ENCODE measurements at regions not wholly inside any gene's neighbourhood (a gene's known extent, or its start where the extent isn't known, plus 50 kb on each side); places are given as distances from the start of the nearest gene placed in this dataset.

GRCh38 chr3:161821591-161821990 is 325.0 kb downstream of the OTOL1 start:
- FAIRE-seq (no peak), DNase-seq (ENCODE audit: extremely low read depth in 1 of 4, low spot score in 3 of 4) (no peak), ATAC-seq (no peak)
- no peak overlapping the region for H3K9ac ChIP-seq (ENCODE audit: insufficient read depth in 1 of 2, low read depth in 2 of 2, low read length in 2 of 2)
- no peaks in the 10 kb centered on the region; the same call in 1 of the 2 replicates for H3K9me3 ChIP-seq (replicated peaks; ENCODE audit: control insufficient read depth, insufficient read depth, low read depth, low read length)
- no TSS peak for BruUV-seq (replicated peaks)
- ChIA-PET POLR2A (no interaction called here), CTCF (ENCODE audit: low intra/inter-chr PET ratio) (no interaction called here)
- H3K27me3 ChIP-seq (ENCODE audit: control insufficient read depth in 2 of 2, insufficient read depth in 2 of 2, low read length in 2 of 2): no peaks in the 10 kb centered on the region
- no peaks in the 10 kb centered on the region for H3K79me2 ChIP-seq (ENCODE audit: control insufficient read depth, insufficient read depth, low read length)
- TF ChIP-seq GTF2F1 (IDR thresholded peaks at IDR 0.05; ENCODE audit: low read depth, low read length) (no peak), L3MBTL2 (IDR thresholded peaks at IDR 0.05) (no peak), GABPB2 (CRISPR knock-in tag; conservative IDR thresholded peaks at IDR 0.05) (no peak), HMG20A (CRISPR knock-in tag; conservative IDR thresholded peaks at IDR 0.05) (no peak), ZNF217 (CRISPR knock-in tag; IDR thresholded peaks at IDR 0.05) (no peak), FOSL1 (tag; conservative IDR thresholded peaks at IDR 0.05) (no peak)
- H3K4me1 ChIP-seq (replicated peaks in 1 of 2; ENCODE audit: control insufficient read depth in 2 of 2, insufficient read depth in 2 of 2, low read length in 2 of 2): no peaks in the 10 kb centered on the region
- H3K36me3 ChIP-seq (ENCODE audit: control insufficient read depth, insufficient read depth, low read length): no peaks in the 10 kb centered on the region
- WGBS (ENCODE audit: insufficient coverage, low coverage, missing lambda C conversion rate): 0% methylated on average over 1 of the region's 1 CpG
- no peak overlapping the region for H3K4me3 ChIP-seq
- H4K20me1 ChIP-seq (replicated peaks; ENCODE audit: control insufficient read depth, insufficient read depth, low read length): no peaks in the 10 kb centered on the region
- in situ Hi-C loops (cut with MboI) (no loop called here), intact Hi-C loops (cut with micrococcal nuclease) (no loop called here)
- no peak overlapping the region for H3K4me2 ChIP-seq (ENCODE audit: insufficient read depth, low read length)
- no peaks in the 10 kb centered on the region for H3K9me1 ChIP-seq (ENCODE audit: control insufficient read depth, insufficient read depth, low read length)
- no peak overlapping the region for H3K27ac ChIP-seq (ENCODE audit: extremely low read depth, low read depth, low read length)
- H2AFZ ChIP-seq (ENCODE audit: low read depth, low read length): no peak overlapping the region

DNA sequence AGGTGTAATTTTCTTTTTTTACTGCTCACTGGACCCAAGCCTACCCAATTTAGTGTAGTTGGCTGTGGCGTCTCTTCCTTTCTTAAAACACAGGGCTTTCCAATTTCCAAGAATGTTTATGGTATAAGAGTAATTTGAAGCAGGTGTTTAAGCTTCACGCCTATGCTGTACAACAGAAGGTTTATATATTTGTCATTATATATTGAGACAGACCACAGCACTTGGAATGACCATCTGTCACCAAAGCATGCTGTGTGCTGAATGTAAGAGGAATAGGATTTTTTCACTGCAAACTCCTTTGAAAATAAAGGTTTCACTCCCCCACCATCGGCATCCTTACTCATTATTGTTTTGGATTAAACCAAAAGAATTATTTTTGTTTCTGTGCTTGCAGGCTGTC is 325.7 kb downstream of the OTOL1 start:
- ATAC-seq (no peak), FAIRE-seq (no peak), DNase-seq (ENCODE audit: extremely low read depth in 1 of 4, low spot score in 3 of 4) (no peak)
- Histone ChIP-seq H3K9ac (ENCODE audit: insufficient read depth in 1 of 2, low read depth in 2 of 2, low read length in 2 of 2) (no peak overlapping the region), H3K4me2 (ENCODE audit: insufficient read depth, low read length) (no peak overlapping the region), H3K79me2 (ENCODE audit: control insufficient read depth, insufficient read depth, low read length) (no peaks in the 10 kb centered on the region), H3K9me1 (ENCODE audit: control insufficient read depth, insufficient read depth, low read length) (no peaks in the 10 kb centered on the region), H2AFZ (ENCODE audit: low read depth, low read length) (no peak overlapping the region), H4K20me1 (replicated peaks; ENCODE audit: control insufficient read depth, insufficient read depth, low read length) (no peaks in the 10 kb centered on the region), H3K27me3 (ENCODE audit: control insufficient read depth in 2 of 2, insufficient read depth in 2 of 2, low read length in 2 of 2) (no peaks in the 10 kb centered on the region), H3K36me3 (ENCODE audit: control insufficient read depth, insufficient read depth, low read length) (no peaks in the 10 kb centered on the region), H3K9me3 (replicated peaks; ENCODE audit: control insufficient read depth, insufficient read depth, low read depth, low read length) (no peaks in the 10 kb centered on the region; the same call in 1 of the 2 replicates), H3K4me1 (replicated peaks in 1 of 2; ENCODE audit: control insufficient read depth in 2 of 2, insufficient read depth in 2 of 2, low read length in 2 of 2) (no peaks in the 10 kb centered on the region), H3K4me3 (no peak overlapping the region), H3K27ac (ENCODE audit: extremely low read depth, low read depth, low read length) (no peak overlapping the region)
- no TSS peak for BruUV-seq (replicated peaks)
- intact Hi-C loops (cut with micrococcal nuclease): no loop called here
- 3% methylated on average over 3 of the region's 3 CpGs for WGBS (ENCODE audit: insufficient coverage, low coverage, missing lambda C conversion rate)
- in situ Hi-C loops (cut with MboI): no loop called here
- POLR2A ChIA-PET: no interaction called here
- CTCF ChIA-PET (ENCODE audit: low intra/inter-chr PET ratio): no interaction called here
- TF ChIP-seq BRF1 (IDR thresholded peaks at IDR 0.05; ENCODE audit: borderline replicate concordance, extremely low read depth, insufficient read length): no peak
- TF ChIP-seq CHD1 (IDR thresholded peaks at IDR 0.05; ENCODE audit: low read length): no peak
- TF ChIP-seq, protein P1, sequence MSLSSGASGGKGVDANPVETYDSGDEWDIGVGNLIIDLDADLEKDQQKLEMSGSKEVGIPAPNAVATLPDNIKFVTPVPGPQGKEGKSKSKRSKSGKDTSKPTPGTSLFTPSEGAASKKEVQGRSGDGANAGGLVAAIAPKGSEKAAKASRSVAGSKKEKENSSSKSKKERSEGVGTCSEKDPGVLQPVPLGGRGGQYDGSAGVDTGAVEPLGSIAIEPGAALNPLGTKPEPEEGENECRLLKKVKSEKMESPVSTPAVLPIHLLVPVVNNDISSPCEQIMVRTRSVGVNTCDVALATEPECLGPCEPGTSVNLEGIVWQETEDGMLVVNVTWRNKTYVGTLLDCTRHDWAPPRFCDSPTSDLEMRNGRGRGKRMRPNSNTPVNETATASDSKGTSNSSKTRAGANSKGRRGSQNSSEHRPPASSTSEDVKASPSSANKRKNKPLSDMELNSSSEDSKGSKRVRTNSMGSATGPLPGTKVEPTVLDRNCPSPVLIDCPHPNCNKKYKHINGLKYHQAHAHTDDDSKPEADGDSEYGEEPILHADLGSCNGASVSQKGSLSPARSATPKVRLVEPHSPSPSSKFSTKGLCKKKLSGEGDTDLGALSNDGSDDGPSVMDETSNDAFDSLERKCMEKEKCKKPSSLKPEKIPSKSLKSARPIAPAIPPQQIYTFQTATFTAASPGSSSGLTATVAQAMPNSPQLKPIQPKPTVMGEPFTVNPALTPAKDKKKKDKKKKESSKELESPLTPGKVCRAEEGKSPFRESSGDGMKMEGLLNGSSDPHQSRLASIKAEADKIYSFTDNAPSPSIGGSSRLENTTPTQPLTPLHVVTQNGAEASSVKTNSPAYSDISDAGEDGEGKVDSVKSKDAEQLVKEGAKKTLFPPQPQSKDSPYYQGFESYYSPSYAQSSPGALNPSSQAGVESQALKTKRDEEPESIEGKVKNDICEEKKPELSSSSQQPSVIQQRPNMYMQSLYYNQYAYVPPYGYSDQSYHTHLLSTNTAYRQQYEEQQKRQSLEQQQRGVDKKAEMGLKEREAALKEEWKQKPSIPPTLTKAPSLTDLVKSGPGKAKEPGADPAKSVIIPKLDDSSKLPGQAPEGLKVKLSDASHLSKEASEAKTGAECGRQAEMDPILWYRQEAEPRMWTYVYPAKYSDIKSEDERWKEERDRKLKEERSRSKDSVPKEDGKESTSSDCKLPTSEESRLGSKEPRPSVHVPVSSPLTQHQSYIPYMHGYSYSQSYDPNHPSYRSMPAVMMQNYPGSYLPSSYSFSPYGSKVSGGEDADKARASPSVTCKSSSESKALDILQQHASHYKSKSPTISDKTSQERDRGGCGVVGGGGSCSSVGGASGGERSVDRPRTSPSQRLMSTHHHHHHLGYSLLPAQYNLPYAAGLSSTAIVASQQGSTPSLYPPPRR (CRISPR knock-in tag; IDR thresholded peaks at IDR 0.05; ENCODE audit: borderline replicate concordance): no peak
- TF ChIP-seq HDAC6 (IDR thresholded peaks at IDR 0.05; ENCODE audit: low read depth, low read length): no peak
- TF ChIP-seq TEAD1 (CRISPR knock-in tag; IDR thresholded peaks at IDR 0.05): no peak
- no peak for TF ChIP-seq CXXC5 (CRISPR knock-in tag; IDR thresholded peaks at IDR 0.05)
- no peak for TF ChIP-seq BDP1 (IDR thresholded peaks at IDR 0.05; ENCODE audit: insufficient read depth, insufficient read length)
- TF ChIP-seq KDM1A (IDR thresholded peaks at IDR 0.05): no peak
